ENCODE measurements at regions not wholly inside any gene's neighbourhood (a gene's known extent, or its start where the extent isn't known, plus 50 kb on each side); places are given as distances from the start of the nearest gene placed in this dataset.

GRCh38 chr12:28827861-28828260, 321.2 kb upstream of the FAR2 start:
- DNase-seq: no peak

DNA sequence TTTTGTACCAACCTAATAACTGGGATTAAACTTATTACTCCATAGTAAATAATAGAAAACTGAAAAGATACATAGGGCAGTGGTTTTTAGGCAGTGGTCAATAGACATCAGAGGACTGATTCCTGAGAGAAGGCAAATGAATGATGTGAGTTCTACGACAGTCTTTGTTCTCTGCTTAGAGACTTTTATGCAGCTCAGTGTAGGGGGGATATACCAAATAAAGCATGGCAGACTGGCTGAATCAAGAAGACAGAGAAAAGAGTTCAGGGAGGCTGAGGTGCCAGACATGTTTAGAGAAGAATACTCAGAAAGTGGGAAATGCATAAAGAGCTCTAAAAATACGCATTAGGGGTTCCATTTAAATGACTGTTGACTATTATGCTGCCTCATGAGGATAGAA, 320.8 kb upstream of the FAR2 start:
- DNase-seq: no peak

DNA sequence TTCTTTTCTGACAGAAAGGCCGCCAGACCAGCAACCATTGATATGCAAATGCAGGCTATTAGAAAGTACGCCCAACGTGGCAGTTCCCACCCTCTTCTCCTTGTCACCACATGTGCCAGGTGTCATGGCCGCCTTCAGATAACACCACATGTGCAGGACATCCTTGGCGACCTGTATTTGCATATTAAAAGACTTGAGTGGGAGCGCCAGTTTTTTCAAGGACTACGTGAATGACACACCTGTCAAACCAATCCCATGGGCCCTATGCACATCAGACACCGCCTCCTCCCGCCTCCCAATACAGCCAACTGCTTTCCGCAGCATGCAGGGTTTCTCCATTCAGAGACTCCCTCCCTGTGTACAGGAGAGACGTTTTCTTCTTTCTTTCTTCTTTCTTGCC, 318.6 kb upstream of the FAR2 start:
- DNase-seq: no peak

GRCh38 chr12:28844718-28845117, 304.4 kb upstream of the FAR2 start:
- DNase-seq: no peak

DNA sequence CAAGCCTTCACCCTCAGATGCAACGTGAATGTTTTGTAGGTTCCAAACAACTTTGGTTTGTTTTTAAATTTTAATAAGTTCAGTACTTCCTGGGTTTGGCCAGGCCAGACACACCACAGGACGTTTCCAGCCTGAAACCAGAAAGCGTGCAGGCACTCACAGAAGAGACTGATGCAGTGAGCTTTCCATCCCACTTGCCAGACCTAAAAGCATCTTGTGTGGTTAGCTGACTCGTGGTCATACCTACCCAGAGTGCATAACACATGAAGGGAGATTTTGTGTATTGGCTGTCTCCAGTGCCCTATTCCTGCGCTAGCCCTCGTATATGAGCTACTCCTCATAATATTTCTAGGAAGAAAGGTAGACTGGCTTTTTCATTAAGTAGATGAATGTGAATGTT, 297.3 kb upstream of the FAR2 start:
- no peak for DNase-seq

DNA sequence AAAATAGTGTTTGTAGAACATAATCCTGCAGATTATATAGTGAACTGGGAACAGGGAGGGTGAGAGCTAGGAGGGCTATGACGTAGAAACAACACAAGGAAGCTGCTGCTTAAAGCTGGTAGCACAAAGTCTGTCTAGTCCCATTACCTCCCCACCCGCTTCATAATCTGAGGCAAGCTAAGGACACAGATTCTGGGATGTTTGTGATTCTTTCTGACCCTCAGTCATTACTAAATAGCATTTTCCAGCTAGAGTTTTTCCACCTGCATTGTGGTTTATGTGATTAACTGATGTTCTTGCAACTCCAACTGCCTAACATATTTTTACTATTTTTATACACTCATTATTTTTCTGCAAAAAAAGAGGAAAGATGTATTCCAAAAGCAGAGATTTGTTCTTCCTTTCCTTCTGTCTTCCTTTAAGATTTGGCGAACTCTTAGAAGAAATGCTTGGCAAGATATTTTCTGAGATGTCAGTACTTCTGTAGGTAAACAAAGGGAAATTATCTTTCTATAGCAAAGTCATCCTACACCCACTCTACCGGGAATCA, 293.2 kb upstream of the FAR2 start:
- DNase-seq: no peak

DNA sequence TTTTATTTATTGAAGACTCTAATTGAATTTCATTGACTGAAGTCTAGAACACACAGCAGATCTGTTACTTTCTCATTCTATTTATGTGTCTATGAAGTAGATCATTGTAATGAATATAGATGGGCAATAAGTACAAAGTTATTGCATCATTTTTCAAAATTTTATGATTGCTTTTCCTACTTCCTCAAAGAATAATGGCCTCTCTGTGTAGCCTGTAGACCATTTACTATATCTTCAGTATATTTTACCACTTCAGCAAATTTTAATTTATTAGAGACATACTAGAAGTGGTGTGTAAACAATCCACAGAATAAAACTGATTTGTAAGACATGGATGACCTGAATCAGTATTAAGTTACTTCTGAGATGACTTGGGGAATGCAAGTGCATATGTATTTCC, 291.7 kb upstream of the FAR2 start:
- no peak for DNase-seq

GRCh38 chr12:28859551-28859950, 289.5 kb upstream of the FAR2 start:
- DNase-seq: no peak

DNA sequence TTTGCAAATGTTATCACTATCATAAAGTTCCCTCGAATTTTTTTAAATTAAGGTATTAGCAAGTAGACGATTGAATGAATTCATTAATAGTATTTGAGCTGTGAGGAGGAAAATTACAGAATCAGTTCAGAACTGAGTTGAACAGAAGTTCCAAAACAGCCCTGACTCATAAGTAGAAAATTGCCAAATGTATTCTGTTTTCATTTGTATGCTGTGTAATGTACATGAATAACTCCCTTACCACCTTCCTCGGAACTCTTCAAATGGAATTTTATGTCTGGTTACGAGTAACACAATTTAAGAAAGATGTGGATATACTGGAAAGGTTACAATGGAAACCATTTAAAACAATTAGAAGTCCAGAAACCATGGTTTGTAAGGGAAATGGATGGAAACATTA, 283.3 kb upstream of the FAR2 start:
- DNase-seq: no peak

- no peak for DNase-seq
These were observed 282.8 kb upstream of the FAR2 start for GRCh38 chr12:28866296-28866695.

DNA sequence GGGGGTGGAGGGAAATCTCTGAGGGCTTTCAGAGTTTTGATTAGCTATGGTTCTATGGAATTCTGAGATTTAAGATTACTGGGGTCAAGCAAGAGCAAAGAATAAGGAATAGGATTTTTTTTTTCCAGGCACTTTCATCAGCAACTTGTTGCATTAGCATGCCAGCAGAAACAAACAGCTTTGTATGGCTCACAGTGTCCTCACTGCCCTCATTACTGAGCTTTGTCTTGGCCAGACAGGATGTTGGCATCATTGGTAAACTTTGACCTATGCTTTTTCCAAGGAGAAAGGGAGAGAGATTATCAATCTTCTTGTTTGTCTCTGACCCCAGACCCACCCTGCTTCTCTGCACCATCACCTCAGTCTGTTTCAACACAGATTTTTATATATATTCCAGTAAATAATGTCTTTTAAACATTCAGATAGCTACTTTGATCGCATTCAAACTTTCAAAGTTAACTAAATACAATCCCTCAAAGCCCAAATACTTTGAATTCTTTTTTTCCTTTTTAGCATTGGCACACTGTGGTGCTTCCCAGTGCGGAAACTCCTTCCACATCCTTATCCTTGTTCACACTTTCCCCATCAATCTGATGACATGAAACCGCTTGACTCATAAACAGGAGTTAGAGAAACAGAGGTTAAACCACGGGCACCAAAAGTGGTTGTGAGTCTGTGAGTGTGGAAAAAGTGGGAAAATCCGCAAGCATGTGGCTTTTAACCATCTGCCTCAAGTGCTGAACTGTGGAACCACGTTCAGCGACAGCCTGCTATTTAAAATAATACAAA, 282.2 kb upstream of the FAR2 start:
- no peak for DNase-seq

DNA sequence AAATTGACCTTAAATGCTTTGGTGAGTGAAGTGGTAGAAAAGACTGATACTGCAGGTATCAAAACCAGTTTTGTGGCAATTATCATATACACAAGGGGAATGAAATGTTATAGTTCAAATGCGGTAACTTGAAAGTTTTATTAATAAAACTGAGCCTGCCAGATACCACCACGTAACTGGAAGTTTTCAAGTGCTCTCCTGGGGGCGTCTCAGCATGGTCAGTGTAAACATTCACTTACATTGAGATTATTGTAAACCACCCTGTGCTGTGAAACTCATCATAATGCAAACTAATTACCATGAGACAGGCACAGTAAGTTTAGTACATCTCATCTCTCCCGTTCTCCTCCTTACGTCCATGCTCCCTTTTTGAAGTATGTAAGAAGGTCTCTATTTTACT, 280.7 kb upstream of the FAR2 start:
- no peak for DNase-seq

- DNase-seq: peak; percentile 92
These were observed 279.9 kb upstream of the FAR2 start for GRCh38 chr12:28869197-28869596.

GRCh38 chr12:28870839-28871440, 278.1 kb upstream of the FAR2 start:
- DNase-seq: peak; percentile 23

GRCh38 chr12:28872654-28873268, 276.3 kb upstream of the FAR2 start:
- DNase-seq: peak; percentile 57

GRCh38 chr12:28874758-28875157, 274.3 kb upstream of the FAR2 start:
- DNase-seq: no peak

DNA sequence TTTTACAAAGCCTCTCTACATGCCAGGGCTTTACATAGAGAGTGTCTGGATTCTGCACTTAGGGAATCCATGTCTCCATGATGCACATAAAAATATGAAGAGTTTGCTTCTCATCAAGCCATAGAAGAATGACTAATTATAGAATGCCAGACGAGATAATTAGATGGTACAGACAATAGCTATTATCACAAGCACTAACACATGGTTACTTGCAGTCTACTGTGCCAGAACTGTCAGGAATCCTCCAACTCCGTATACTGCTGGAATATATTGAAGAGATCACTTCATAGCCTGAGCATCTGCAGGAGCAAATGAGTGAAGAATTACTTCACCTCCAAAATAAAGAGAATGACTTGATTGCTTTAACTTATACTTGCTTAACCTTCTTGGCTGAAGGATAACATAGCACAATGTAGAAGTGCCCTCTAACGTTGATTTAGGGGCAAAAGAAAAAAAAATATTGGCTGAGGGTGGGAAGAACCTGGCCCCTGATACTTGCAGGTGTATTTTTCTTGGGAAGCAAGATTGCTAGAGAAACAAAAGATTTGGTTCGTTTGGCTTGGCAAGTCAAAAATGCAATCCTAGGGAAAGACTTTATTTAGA, 272.8 kb upstream of the FAR2 start:
- DNase-seq: no peak

GRCh38 chr12:28877854-28878253, 271.2 kb upstream of the FAR2 start:
- DNase-seq: no peak

DNA sequence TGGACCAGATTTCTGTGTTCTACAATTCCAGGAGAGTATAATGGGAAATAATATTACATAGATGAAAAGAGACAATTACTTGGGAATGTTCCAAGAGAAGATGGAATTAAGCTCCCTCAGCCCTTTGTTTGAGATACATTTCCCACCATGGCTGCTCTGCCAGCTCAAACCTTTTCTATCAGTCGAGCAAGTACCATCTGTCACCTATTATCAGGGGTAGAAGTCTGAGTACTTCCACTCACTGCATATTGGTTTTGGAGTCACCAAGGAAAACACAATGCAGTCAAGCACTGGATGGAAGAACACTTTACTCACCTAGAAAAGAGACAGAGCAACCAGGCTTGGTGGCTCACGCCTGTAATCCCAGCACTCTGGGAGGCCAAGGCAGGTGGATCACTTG, 270.4 kb upstream of the FAR2 start:
- no peak for DNase-seq

GRCh38 chr12:28879379-28879778, 269.7 kb upstream of the FAR2 start:
- no peak for DNase-seq

DNA sequence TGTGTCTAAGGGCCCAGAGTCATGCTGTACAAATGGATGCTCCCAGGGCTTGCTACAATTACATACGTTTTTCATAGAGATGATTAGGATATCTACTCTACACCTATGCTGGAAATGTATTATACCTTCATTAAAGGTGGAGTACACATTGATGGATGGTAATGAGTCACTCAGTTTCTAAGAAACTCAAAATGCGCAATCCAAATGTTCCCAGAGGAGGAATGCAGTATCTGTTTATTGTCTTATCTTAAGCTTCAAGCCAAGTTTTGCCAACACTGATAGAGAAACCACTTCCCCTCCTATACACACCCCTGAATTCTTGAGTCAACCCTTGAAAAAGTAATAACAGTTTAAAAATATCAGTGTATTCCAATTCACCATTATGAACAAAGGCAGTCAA, 266.6 kb upstream of the FAR2 start:
- DNase-seq: peak; percentile 95

GRCh38 chr12:28883406-28883997, 265.6 kb upstream of the FAR2 start:
- DNase-seq: no peak
